ENCODE measurements at regions not wholly inside any gene's neighbourhood (a gene's known extent, or its start where the extent isn't known, plus 50 kb on each side); places are given as distances from the start of the nearest gene placed in this dataset.

DNA sequence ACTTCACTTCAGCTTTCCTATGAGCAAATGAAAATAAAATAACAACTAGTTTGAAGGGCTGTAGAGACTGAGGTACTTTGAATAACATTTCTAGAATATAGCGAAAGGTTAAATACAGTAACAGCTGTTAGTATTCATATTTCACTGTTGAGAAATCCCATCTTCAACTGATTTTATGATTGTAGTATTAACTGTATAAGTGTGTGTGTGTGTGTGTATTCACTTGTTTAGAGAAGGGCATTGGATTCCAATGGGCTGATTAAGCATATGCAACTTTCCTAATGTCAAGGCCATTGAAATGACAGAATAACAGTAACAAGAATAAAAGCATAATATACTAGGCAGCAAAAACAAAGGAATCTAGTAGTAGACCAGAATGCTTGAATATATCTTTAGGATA lies 957.5 kb upstream of the EPHA7 start:
- no peaks in the 10 kb centered on the region for H3K27me3 ChIP-seq (ENCODE audit: low read depth, low read length)
- H3K36me3 ChIP-seq (ENCODE audit: control insufficient read depth in 1 of 2, insufficient read depth in 2 of 2, low read length in 2 of 2) = no peaks in the 10 kb centered on the region
- no peak overlapping the region for H3K4me3 ChIP-seq (ENCODE audit: low read depth in 1 of 2, low read length in 2 of 2)
- no peaks in the 10 kb centered on the region for H3K9me3 ChIP-seq (ENCODE audit: control insufficient read depth in 1 of 2, low read length in 2 of 2)
- H3K4me1 ChIP-seq (ENCODE audit: control insufficient read depth in 1 of 2, insufficient read depth in 2 of 2, low read length in 2 of 2) = no peaks in the 10 kb centered on the region
- no peak overlapping the region for H3K27ac ChIP-seq (ENCODE audit: low read length)

GRCh38 chr6:94372229-94372628 lies 952.9 kb upstream of the EPHA7 start:
- Histone ChIP-seq H3K4me1 (ENCODE audit: control insufficient read depth in 1 of 2, insufficient read depth in 2 of 2, low read length in 2 of 2) (no peaks in the 10 kb centered on the region), H3K36me3 (ENCODE audit: control insufficient read depth in 1 of 2, insufficient read depth in 2 of 2, low read length in 2 of 2) (no peaks in the 10 kb centered on the region), H3K9me3 (ENCODE audit: control insufficient read depth in 1 of 2, low read length in 2 of 2) (no peaks in the 10 kb centered on the region), H3K27ac (ENCODE audit: low read length) (no peak overlapping the region), H3K27me3 (ENCODE audit: low read depth, low read length) (no peaks in the 10 kb centered on the region), H3K4me3 (ENCODE audit: low read depth in 1 of 2, low read length in 2 of 2) (no peak overlapping the region)

- no peaks in the 10 kb centered on the region for H3K27me3 ChIP-seq (ENCODE audit: low read depth, low read length)
- H3K9me3 ChIP-seq (ENCODE audit: control insufficient read depth in 1 of 2, low read length in 2 of 2) = no peaks in the 10 kb centered on the region
- no peak overlapping the region for H3K27ac ChIP-seq (ENCODE audit: low read length)
- H3K4me1 ChIP-seq (ENCODE audit: control insufficient read depth in 1 of 2, insufficient read depth in 2 of 2, low read length in 2 of 2) = no peaks in the 10 kb centered on the region
- no peak overlapping the region for H3K4me3 ChIP-seq (ENCODE audit: low read depth in 1 of 2, low read length in 2 of 2)
- no peaks in the 10 kb centered on the region for H3K36me3 ChIP-seq (ENCODE audit: control insufficient read depth in 1 of 2, insufficient read depth in 2 of 2, low read length in 2 of 2)
Measured at GRCh38 chr6:94367316-94367715, 948.0 kb upstream of the EPHA7 start.

DNA sequence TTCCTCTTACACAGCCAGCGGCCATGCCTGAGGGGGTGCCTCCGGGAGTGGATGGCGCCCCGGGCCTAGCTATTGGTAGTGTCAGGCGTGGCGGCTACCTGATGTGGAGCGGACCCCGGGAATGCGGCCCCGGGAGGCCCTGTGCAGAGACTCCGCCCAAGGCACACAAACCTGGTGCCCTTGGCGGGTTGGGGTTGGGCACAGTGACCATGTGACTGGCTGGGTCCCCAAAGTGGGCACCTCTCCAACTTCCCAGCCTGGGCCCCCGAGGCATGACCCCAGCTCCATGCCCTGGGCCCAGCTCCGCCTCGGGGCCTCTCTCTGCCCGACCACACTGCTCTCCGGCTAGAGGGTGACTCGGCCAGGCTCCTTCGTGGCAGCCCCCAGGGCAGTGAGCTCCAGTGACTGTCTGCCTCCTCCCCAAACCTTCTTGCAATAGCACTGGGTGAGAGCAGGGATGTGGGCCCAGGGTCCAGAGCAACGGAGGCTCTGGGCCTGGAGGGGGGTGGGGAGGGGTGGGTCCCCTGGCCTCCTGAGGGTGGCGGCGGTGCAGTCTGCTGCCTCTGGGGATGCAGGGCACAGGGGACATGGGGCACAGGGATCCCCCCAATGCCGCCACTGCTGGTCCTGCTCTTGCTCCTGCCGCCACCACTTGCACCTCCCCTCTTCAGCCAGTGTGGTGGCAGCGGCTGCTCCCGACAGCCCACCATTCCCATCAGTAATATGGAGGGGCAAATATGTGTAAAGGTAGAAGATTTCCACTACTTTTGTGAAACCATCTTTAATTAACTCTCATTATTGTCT lies 942.9 kb upstream of the EPHA7 start:
- Histone ChIP-seq H3K27me3 (ENCODE audit: low read depth, low read length) (no peaks in the 10 kb centered on the region), H3K27ac (ENCODE audit: low read length) (no peak overlapping the region), H3K4me3 (ENCODE audit: low read depth in 1 of 2, low read length in 2 of 2) (no peak overlapping the region), H3K9me3 (ENCODE audit: control insufficient read depth in 1 of 2, low read length in 2 of 2) (no peaks in the 10 kb centered on the region), H3K4me1 (ENCODE audit: control insufficient read depth in 1 of 2, insufficient read depth in 2 of 2, low read length in 2 of 2) (no peaks in the 10 kb centered on the region), H3K36me3 (ENCODE audit: control insufficient read depth in 1 of 2, insufficient read depth in 2 of 2, low read length in 2 of 2) (no peaks in the 10 kb centered on the region)

DNA sequence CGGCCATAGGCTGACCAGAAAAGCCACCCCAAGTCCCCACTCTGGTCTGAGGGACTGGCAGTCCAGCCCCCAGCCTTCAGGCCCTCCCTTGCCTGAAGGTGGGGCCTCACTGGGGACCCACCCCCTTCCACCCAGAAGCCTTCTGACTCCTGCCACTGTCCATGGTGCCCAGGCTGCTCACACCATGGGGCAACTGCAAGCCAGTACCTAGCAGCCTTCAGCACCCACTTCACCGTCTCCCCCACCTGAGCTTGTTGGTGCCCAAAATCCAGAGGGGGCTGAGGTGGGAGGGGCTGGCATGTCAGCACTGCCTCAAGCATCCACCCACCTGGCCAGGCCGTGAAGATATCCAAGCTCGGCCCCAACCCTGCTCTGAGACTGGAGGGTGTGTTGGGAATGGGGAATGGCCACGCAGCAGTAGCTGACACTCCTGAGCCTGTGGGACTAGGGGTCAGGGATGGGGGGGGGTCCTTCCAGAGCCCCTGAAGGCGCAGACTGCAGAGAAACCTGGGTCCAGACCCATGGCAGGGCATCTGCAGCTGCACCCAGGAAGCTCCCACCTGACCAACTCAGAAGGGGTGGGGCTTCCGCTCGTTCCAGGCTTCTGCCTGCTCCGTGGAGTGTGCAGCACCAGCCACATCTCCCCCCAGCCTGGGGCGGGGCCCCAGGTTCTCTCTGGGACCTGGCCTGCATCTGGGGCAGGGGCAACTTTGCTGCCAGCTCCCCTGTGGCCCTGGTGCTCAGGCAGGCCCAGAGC lies 942.1 kb upstream of the EPHA7 start:
- Histone ChIP-seq H3K36me3 (ENCODE audit: control insufficient read depth in 1 of 2, insufficient read depth in 2 of 2, low read length in 2 of 2) (no peaks in the 10 kb centered on the region), H3K4me3 (ENCODE audit: low read depth in 1 of 2, low read length in 2 of 2) (no peak overlapping the region), H3K27me3 (ENCODE audit: low read depth, low read length) (no peaks in the 10 kb centered on the region), H3K4me1 (ENCODE audit: control insufficient read depth in 1 of 2, insufficient read depth in 2 of 2, low read length in 2 of 2) (no peaks in the 10 kb centered on the region), H3K9me3 (ENCODE audit: control insufficient read depth in 1 of 2, low read length in 2 of 2) (no peaks in the 10 kb centered on the region), H3K27ac (ENCODE audit: low read length) (no peak overlapping the region)

DNA sequence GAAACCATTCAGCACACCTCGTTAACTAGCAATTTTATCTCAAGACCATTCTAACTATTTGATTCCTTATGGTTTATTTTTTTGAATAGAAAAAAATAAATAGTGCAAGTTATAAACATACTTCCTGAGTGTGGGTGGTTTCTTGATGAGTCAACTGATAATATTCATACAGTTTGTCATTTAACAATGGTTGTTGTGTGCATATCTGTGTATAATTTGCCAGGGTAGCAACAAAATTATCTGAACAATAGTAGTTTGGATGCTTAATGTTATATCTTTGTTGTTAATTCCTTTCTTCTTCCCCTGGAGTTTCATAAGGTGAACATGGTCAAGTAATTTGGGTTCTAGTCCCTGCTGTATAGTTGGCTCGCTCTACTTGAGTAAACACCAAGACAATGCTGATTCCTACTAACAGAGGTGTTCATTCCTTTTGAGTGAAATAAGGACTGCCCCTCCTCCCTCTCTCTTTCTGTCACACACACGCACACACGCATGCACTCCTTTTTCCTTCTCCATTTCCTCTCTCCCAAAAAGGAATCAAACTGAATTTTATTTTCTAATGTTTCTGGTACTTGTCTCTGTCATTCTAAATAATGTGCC lies 938.1 kb upstream of the EPHA7 start:
- H3K4me3 ChIP-seq (ENCODE audit: low read depth in 1 of 2, low read length in 2 of 2) = no peak overlapping the region
- H3K27me3 ChIP-seq (ENCODE audit: low read depth, low read length) = no peaks in the 10 kb centered on the region
- H3K9me3 ChIP-seq (ENCODE audit: control insufficient read depth in 1 of 2, low read length in 2 of 2) = no peaks in the 10 kb centered on the region
- H3K4me1 ChIP-seq (ENCODE audit: control insufficient read depth in 1 of 2, insufficient read depth in 2 of 2, low read length in 2 of 2) = no peaks in the 10 kb centered on the region
- H3K27ac ChIP-seq (ENCODE audit: low read length) = no peak overlapping the region
- H3K36me3 ChIP-seq (ENCODE audit: control insufficient read depth in 1 of 2, insufficient read depth in 2 of 2, low read length in 2 of 2) = no peaks in the 10 kb centered on the region

DNA sequence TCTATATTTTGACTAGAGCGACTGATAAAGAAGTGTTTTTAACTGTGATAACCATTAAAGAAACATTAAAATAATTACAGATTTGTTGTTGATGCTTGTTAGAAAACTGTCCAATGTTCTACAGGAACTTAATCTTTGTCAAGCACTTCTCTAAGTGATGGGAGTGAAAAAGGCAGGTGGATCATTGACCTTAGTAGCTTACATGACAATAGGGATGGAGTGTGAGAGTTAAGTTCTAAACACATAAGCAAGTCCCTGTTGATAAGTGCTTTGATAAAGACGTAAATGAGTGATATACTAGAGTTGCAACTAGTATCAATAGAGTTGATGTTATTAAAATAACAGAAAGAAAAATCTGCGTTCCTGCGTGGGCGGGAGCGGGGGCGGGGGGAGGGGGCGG lies 931.5 kb upstream of the EPHA7 start:
- H3K9me3 ChIP-seq (ENCODE audit: control insufficient read depth in 1 of 2, low read length in 2 of 2) = no peaks in the 10 kb centered on the region
- H3K4me1 ChIP-seq (ENCODE audit: control insufficient read depth in 1 of 2, insufficient read depth in 2 of 2, low read length in 2 of 2) = no peaks in the 10 kb centered on the region
- H3K4me3 ChIP-seq (ENCODE audit: low read depth in 1 of 2, low read length in 2 of 2) = no peak overlapping the region
- no peak overlapping the region for H3K27ac ChIP-seq (ENCODE audit: low read length)
- H3K36me3 ChIP-seq (ENCODE audit: control insufficient read depth in 1 of 2, insufficient read depth in 2 of 2, low read length in 2 of 2) = no peaks in the 10 kb centered on the region
- no peaks in the 10 kb centered on the region for H3K27me3 ChIP-seq (ENCODE audit: low read depth, low read length)

GRCh38 chr6:94349227-94349626 lies 929.9 kb upstream of the EPHA7 start:
- H3K36me3 ChIP-seq (ENCODE audit: control insufficient read depth in 1 of 2, insufficient read depth in 2 of 2, low read length in 2 of 2) = no peaks in the 10 kb centered on the region
- H3K9me3 ChIP-seq (ENCODE audit: control insufficient read depth in 1 of 2, low read length in 2 of 2) = no peaks in the 10 kb centered on the region
- H3K27me3 ChIP-seq (ENCODE audit: low read depth, low read length) = no peaks in the 10 kb centered on the region
- no peak overlapping the region for H3K4me3 ChIP-seq (ENCODE audit: low read depth in 1 of 2, low read length in 2 of 2)
- H3K4me1 ChIP-seq (ENCODE audit: control insufficient read depth in 1 of 2, insufficient read depth in 2 of 2, low read length in 2 of 2) = no peaks in the 10 kb centered on the region
- no peak overlapping the region for H3K27ac ChIP-seq (ENCODE audit: low read length)

GRCh38 chr6:94344866-94345265 lies 925.5 kb upstream of the EPHA7 start:
- H3K36me3 ChIP-seq (ENCODE audit: control insufficient read depth in 1 of 2, insufficient read depth in 2 of 2, low read length in 2 of 2) = no peaks in the 10 kb centered on the region
- H3K4me1 ChIP-seq (ENCODE audit: control insufficient read depth in 1 of 2, insufficient read depth in 2 of 2, low read length in 2 of 2) = no peaks in the 10 kb centered on the region
- no peaks in the 10 kb centered on the region for H3K27me3 ChIP-seq (ENCODE audit: low read depth, low read length)
- no peak overlapping the region for H3K27ac ChIP-seq (ENCODE audit: low read length)
- H3K9me3 ChIP-seq (ENCODE audit: control insufficient read depth in 1 of 2, low read length in 2 of 2) = no peaks in the 10 kb centered on the region
- no peak overlapping the region for H3K4me3 ChIP-seq (ENCODE audit: low read depth in 1 of 2, low read length in 2 of 2)

- H3K36me3 ChIP-seq (ENCODE audit: control insufficient read depth in 1 of 2, insufficient read depth in 2 of 2, low read length in 2 of 2) = no peaks in the 10 kb centered on the region
- H3K27me3 ChIP-seq (ENCODE audit: low read depth, low read length) = no peaks in the 10 kb centered on the region
- no peak overlapping the region for H3K4me3 ChIP-seq (ENCODE audit: low read depth in 1 of 2, low read length in 2 of 2)
- no peaks in the 10 kb centered on the region for H3K4me1 ChIP-seq (ENCODE audit: control insufficient read depth in 1 of 2, insufficient read depth in 2 of 2, low read length in 2 of 2)
- H3K27ac ChIP-seq (ENCODE audit: low read length) = no peak overlapping the region
- no peaks in the 10 kb centered on the region for H3K9me3 ChIP-seq (ENCODE audit: control insufficient read depth in 1 of 2, low read length in 2 of 2)
Measured at GRCh38 chr6:94341173-94341572, 921.8 kb upstream of the EPHA7 start.

GRCh38 chr6:94323853-94324252 lies 904.5 kb upstream of the EPHA7 start:
- Histone ChIP-seq H3K27ac (ENCODE audit: low read length) (no peak overlapping the region), H3K36me3 (ENCODE audit: control insufficient read depth in 1 of 2, insufficient read depth in 2 of 2, low read length in 2 of 2) (no peaks in the 10 kb centered on the region), H3K27me3 (ENCODE audit: low read depth, low read length) (no peaks in the 10 kb centered on the region), H3K4me3 (ENCODE audit: low read depth in 1 of 2, low read length in 2 of 2) (no peak overlapping the region), H3K4me1 (ENCODE audit: control insufficient read depth in 1 of 2, insufficient read depth in 2 of 2, low read length in 2 of 2) (no peaks in the 10 kb centered on the region), H3K9me3 (ENCODE audit: control insufficient read depth in 1 of 2, low read length in 2 of 2) (no peaks in the 10 kb centered on the region)
